CD4-positive, CD25-positive, alpha-beta regulatory T cell (primary cell): ENCODE measurements at regions not wholly inside any gene's neighbourhood (a gene's known extent, or its start where the extent isn't known, plus 50 kb on each side); places are given as distances from the start of the nearest gene placed in this dataset.
"Not testable (repeated sequence)": the region's sequence is repeated elsewhere in the genome, so short reads cannot be mapped to it uniquely, and the experiment has no call there.

Experiments
- ATAC-seq, 2 donors: fragments of 150-1000 bp; cut with Tn5 transposase; one replicate each; pipeline ENCODE4 v1.10.0; 2021; ENCODE audit warnings: low read depth in 2 of 2, moderate number of reproducible peaks in 2 of 2, moderate library complexity in 1 of 2
- DNase-seq, 3 donors: peaks; one replicate each; pipeline versions ENCODE4 v3.0.0 to v3.0.0-alpha.2; 2012 to 2022; ENCODE audit warnings: mixed read lengths in 1 of 3
- H3K27ac ChIP-seq: one replicate; pipeline ENCODE4 v1.7.0; 2013; ENCODE audit warnings: mild to moderate bottlenecking, low read length; ENCODE audit not compliant: insufficient read depth, poor library complexity, severe bottlenecking
- H3K27me3 ChIP-seq: one replicate; pipeline ENCODE4 v1.7.0; 2013; ENCODE audit warnings: low read length; ENCODE audit not compliant: control insufficient read depth, insufficient read depth
- H3K36me3 ChIP-seq: one replicate; pipeline ENCODE4 v1.7.0; 2013; ENCODE audit warnings: mild to moderate bottlenecking, low read length, moderate library complexity; ENCODE audit not compliant: control insufficient read depth, insufficient read depth
- H3K4me1 ChIP-seq: 2 replicates; pipeline ENCODE4 v1.7.0; 2013; ENCODE audit warnings: mild to moderate bottlenecking, low read length; ENCODE audit not compliant: insufficient read depth, control insufficient read depth, poor library complexity, severe bottlenecking
- H3K4me3 ChIP-seq: one replicate; pipeline ENCODE4 v1.7.0; 2013; ENCODE audit warnings: low read depth, mild to moderate bottlenecking, low read length, moderate library complexity
- H3K9me3 ChIP-seq, 2 experiments: 1 replicate in 1 of 2; 2 replicates in 1 of 2; pipeline ENCODE4 v1.7.0; 2013; ENCODE audit warnings: low read length in 2 of 2, mild to moderate bottlenecking in 1 of 2, moderate library complexity in 1 of 2; ENCODE audit not compliant: control insufficient read depth in 2 of 2
- H3K27ac Mint-ChIP-seq, 3 donors: one replicate each; pipeline ENCODE4 v1.8.0; 2020 to 2022; ENCODE audit warnings: mild to moderate bottlenecking in 3 of 3, mixed read lengths in 3 of 3, moderate library complexity in 2 of 3
- H3K27me3 Mint-ChIP-seq: one replicate; pipeline ENCODE4 v1.8.0; 2022; ENCODE audit warnings: mild to moderate bottlenecking, mixed read lengths
- H3K36me3 Mint-ChIP-seq: one replicate; pipeline ENCODE4 v1.8.0; 2020; ENCODE audit warnings: mixed read lengths
- H3K4me1 Mint-ChIP-seq, 4 donors: one replicate each; pipeline ENCODE4 v1.8.0; 2020 to 2022; ENCODE audit warnings: mixed read lengths in 4 of 4, mild to moderate bottlenecking in 1 of 4
- H3K4me3 Mint-ChIP-seq, 4 donors: one replicate each; pipeline ENCODE4 v1.8.0; 2020 to 2022; ENCODE audit warnings: mild to moderate bottlenecking in 4 of 4, mixed read lengths in 4 of 4, moderate library complexity in 3 of 4
- H3K9me3 Mint-ChIP-seq, 7 donors: one replicate each; pipeline ENCODE4 v1.8.0; 2020 to 2022; ENCODE audit warnings: mixed read lengths in 7 of 7, mild to moderate bottlenecking in 3 of 7, moderate library complexity in 2 of 7

- Mint-ChIP-seq H3K36me3 (no peaks in the 10 kb centered on the region), H3K4me1 (no peaks in the 10 kb centered on the region), H3K4me3 (no peak overlapping the region), H3K27ac (no peak overlapping the region), H3K9me3 (peaks cover 0 to 4% (median 0%) of the 10 kb centered on the region in 7 donors), H3K27me3 (no peaks in the 10 kb centered on the region)
- no peaks in the 10 kb centered on the region for H3K9me3 ChIP-seq
- no peaks in the 10 kb centered on the region for H3K4me1 ChIP-seq
- H3K4me3 ChIP-seq = no peak overlapping the region
- DNase-seq (no peak), ATAC-seq (no peak)
- H3K27me3 ChIP-seq = no peaks in the 10 kb centered on the region
- H3K27ac ChIP-seq = no peak overlapping the region
- H3K36me3 ChIP-seq = no peaks in the 10 kb centered on the region
Measured at GRCh38 chr7:153065051-153065450, 305.5 kb downstream of the ACTR3B start.

GRCh38 chr7:153066711-153067110 is 307.2 kb downstream of the ACTR3B start:
- DNase-seq = no peak

GRCh38 chr7:153070141-153070540 is 310.6 kb downstream of the ACTR3B start:
- no peak for ATAC-seq
- Histone ChIP-seq H3K9me3 (no peaks in the 10 kb centered on the region), H3K27ac (no peak overlapping the region), H3K27me3 (no peaks in the 10 kb centered on the region), H3K4me1 (no peaks in the 10 kb centered on the region), H3K36me3 (no peaks in the 10 kb centered on the region), H3K4me3 (no peak overlapping the region)
- Mint-ChIP-seq H3K9me3 (no peaks in the 10 kb centered on the region), H3K36me3 (no peaks in the 10 kb centered on the region), H3K27ac (no peak overlapping the region), H3K4me3 (no peak overlapping the region), H3K4me1 (no peaks in the 10 kb centered on the region), H3K27me3 (no peaks in the 10 kb centered on the region)
- no peak for DNase-seq

More at GRCh38 chr7:153066711-153067110, 307.2 kb downstream of the ACTR3B start:
- Mint-ChIP-seq H3K9me3 (peaks cover 0 to 4% (median 0%) of the 10 kb centered on the region in 7 donors), H3K27ac (no peak overlapping the region), H3K4me1 (no peaks in the 10 kb centered on the region), H3K27me3 (no peaks in the 10 kb centered on the region), H3K4me3 (no peak overlapping the region), H3K36me3 (no peaks in the 10 kb centered on the region)
- Histone ChIP-seq H3K27ac (no peak overlapping the region), H3K4me1 (no peaks in the 10 kb centered on the region), H3K36me3 (no peaks in the 10 kb centered on the region), H3K4me3 (no peak overlapping the region), H3K27me3 (no peaks in the 10 kb centered on the region), H3K9me3 (no peaks in the 10 kb centered on the region)
- ATAC-seq = no peak

- no peak for DNase-seq
- ATAC-seq = no peak
- Histone ChIP-seq H3K27ac (no peak overlapping the region), H3K4me3 (no peak overlapping the region), H3K9me3 (no peaks in the 10 kb centered on the region), H3K36me3 (no peaks in the 10 kb centered on the region), H3K27me3 (no peaks in the 10 kb centered on the region), H3K4me1 (no peaks in the 10 kb centered on the region)
- H3K27me3 Mint-ChIP-seq = no peaks in the 10 kb centered on the region
- H3K9me3 Mint-ChIP-seq = peaks cover 0 to 4% (median 0%) of the 10 kb centered on the region in 7 donors
- H3K4me3 Mint-ChIP-seq = no peak overlapping the region
- no peak overlapping the region for H3K27ac Mint-ChIP-seq
- H3K4me1 Mint-ChIP-seq = no peaks in the 10 kb centered on the region
- H3K36me3 Mint-ChIP-seq = no peaks in the 10 kb centered on the region
Measured at GRCh38 chr7:153072806-153073205, 313.3 kb downstream of the ACTR3B start.

- not testable (repeated sequence) for H3K27ac Mint-ChIP-seq, H3K4me1 Mint-ChIP-seq, H3K36me3 Mint-ChIP-seq, H3K4me1 ChIP-seq, H3K27me3 Mint-ChIP-seq, H3K4me3 Mint-ChIP-seq, H3K27me3 ChIP-seq, DNase-seq, H3K27ac ChIP-seq, H3K9me3 Mint-ChIP-seq, ATAC-seq, H3K36me3 ChIP-seq, H3K9me3 ChIP-seq, H3K4me3 ChIP-seq
Measured at GRCh38 chr7:153076289-153076688, 316.7 kb downstream of the ACTR3B start.

GRCh38 chr7:153081496-153081895 is 321.9 kb downstream of the ACTR3B start:
- no peak overlapping the region for H3K4me3 Mint-ChIP-seq
- no peak overlapping the region for H3K27ac Mint-ChIP-seq
- no peaks in the 10 kb centered on the region for H3K27me3 Mint-ChIP-seq
- H3K36me3 Mint-ChIP-seq = no peaks in the 10 kb centered on the region
- no peak for ATAC-seq
- DNase-seq = no peak
- Histone ChIP-seq H3K4me3 (no peak overlapping the region), H3K4me1 (no peaks in the 10 kb centered on the region), H3K27ac (no peak overlapping the region), H3K36me3 (no peaks in the 10 kb centered on the region), H3K9me3 (no peaks in the 10 kb centered on the region), H3K27me3 (no peaks in the 10 kb centered on the region)
- peaks cover 0 to 4% (median 0%) of the 10 kb centered on the region in 7 donors for H3K9me3 Mint-ChIP-seq
- H3K4me1 Mint-ChIP-seq = no peaks in the 10 kb centered on the region

- Histone ChIP-seq H3K27ac (no peak overlapping the region), H3K9me3 (no peaks in the 10 kb centered on the region), H3K4me1 (no peaks in the 10 kb centered on the region), H3K27me3 (no peaks in the 10 kb centered on the region), H3K36me3 (no peaks in the 10 kb centered on the region), H3K4me3 (no peak overlapping the region)
- ATAC-seq (no peak), DNase-seq (no peak)
- H3K9me3 Mint-ChIP-seq = peaks cover 0 to 5% (median 0%) of the 10 kb centered on the region in 7 donors
- no peaks in the 10 kb centered on the region for H3K4me1 Mint-ChIP-seq
- no peaks in the 10 kb centered on the region for H3K36me3 Mint-ChIP-seq
- no peak overlapping the region for H3K4me3 Mint-ChIP-seq
- H3K27me3 Mint-ChIP-seq = no peaks in the 10 kb centered on the region
- no peak overlapping the region for H3K27ac Mint-ChIP-seq
Measured at GRCh38 chr7:153084278-153084677, 324.7 kb downstream of the ACTR3B start.

GRCh38 chr7:153087498-153087897 is 327.9 kb downstream of the ACTR3B start:
- peaks cover 0 to 7% (median 0%) of the 10 kb centered on the region in 7 donors for H3K9me3 Mint-ChIP-seq
- no peaks in the 10 kb centered on the region for H3K4me1 Mint-ChIP-seq
- H3K27me3 Mint-ChIP-seq = no peaks in the 10 kb centered on the region
- no peaks in the 10 kb centered on the region for H3K36me3 Mint-ChIP-seq
- H3K27ac ChIP-seq = no peak overlapping the region
- no peaks in the 10 kb centered on the region for H3K27me3 ChIP-seq
- H3K4me1 ChIP-seq = no peaks in the 10 kb centered on the region
- no peak for ATAC-seq
- no peak overlapping the region for H3K4me3 ChIP-seq
- H3K27ac Mint-ChIP-seq = no peak overlapping the region
- no peak for DNase-seq
- no peak overlapping the region for H3K4me3 Mint-ChIP-seq
- no peaks in the 10 kb centered on the region for H3K9me3 ChIP-seq
- no peaks in the 10 kb centered on the region for H3K36me3 ChIP-seq
